HG03175 (cell line): ENCODE measurements at regions not wholly inside any gene's neighbourhood (a gene's known extent, or its start where the extent isn't known, plus 50 kb on each side); places are given as distances from the start of the nearest gene placed in this dataset.

Source experiments
- ATAC-seq: cut with Tn5 transposase; IDR thresholded peaks from one replicate; pipeline ENCODE4 v1.9.1; 2021; ENCODE audit warnings: mild to moderate bottlenecking, moderate library complexity; ENCODE audit not compliant: unreplicated experiment

DNA sequence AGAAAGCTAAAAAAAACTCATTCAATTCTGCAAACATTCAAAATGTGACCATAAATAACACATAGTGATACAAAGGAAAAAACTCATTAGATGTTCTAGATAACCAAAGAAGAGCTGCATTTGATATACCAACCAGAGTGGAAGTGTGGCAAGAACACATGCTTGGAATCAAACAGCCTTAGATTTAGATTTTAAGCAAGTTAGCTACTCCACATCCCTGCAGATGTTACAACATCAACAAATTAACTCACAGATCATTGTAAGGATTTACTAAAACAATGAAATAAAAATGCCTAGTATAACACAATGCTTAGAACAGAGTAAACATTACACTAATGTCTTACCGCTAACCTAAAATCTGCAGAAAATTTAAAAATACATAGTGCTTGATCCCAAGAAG lies 114.0 kb upstream of the AKIP1 start:
- ATAC-seq: no peak

DNA sequence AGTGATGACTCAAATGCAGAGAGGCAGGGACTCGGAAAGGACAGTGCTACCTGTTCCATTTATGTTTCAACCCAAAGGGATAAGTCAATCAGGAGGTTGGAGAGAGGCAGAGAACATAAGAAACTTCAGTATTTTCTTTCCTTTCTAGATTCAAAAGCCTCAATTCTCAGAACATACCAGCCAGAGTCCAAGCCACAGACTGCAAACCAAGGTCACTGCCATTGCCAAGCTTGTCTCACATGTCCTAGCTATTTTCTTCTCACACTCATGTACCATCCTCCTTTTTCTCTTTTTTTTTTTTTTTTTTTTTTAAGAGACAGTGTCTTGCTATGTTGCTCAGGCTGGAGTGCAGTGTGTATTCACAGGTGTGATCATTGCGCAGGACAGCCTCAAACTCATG lies 111.7 kb upstream of the AKIP1 start:
- ATAC-seq: no peak

DNA sequence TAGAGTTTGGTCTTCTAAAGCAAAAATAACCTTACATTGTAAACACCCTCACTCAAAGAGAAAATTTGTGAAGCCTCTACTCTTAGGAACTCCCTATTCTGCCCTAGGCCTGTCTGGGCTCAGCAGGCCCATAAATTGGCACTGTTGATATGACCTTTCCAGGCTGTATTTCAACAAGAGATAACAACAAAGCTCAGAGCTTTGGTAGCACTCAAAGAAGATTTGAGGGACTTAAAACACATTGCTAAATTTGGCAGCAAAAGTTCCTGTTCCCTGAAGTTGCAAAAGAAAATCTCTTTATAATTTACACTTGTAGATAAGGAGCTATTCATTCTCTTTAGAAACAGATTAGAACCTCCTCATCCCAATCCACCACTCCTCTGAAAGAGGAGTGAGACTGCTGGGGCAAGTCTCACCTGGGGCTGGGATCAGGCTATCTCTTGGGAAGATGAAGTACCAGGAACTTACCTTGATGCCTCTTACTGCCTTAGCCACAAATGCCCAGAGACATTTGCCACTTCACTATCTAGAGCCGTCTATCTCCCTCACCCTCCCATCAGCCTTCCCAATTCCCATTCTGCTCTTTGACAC lies 110.4 kb upstream of the AKIP1 start:
- no peak for ATAC-seq

DNA sequence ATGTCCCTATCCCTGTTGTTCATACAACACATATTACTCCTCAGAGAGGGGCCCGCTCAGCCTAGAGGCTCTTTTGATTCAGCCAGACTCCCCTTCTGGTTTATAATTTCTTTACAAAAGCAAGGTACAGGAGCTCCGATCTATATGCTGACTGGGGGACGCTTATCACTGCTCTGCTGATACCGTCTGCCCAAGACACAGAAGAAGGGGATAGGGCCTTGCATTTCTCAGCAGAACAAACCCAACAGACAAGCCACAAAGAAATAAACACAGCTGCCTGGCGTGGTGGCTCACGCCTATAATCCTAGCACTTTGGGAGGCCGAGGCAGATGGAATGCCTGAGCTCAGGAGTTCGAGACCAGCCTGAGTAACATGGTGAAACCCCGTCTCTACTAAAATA lies 109.9 kb upstream of the AKIP1 start:
- ATAC-seq: no peak

DNA sequence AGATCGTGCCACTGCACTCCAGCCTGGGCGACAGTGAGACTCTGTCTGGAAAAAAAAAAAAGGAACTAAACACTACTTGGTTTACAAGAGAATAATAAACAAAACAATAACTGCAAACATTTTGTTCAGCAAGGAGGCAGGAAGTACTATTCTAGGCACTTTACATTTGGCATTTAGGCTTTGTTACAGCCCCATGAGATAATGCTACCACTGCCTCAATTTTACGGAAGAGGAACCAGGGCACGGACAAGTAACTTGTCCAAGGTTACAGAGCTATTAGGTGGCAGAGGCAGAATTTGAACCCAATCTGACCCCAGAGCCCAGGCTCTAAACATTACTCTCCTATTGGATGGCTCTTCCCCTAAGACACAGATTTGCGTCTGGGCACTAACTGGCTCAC lies 108.7 kb upstream of the AKIP1 start:
- ATAC-seq: no peak

DNA sequence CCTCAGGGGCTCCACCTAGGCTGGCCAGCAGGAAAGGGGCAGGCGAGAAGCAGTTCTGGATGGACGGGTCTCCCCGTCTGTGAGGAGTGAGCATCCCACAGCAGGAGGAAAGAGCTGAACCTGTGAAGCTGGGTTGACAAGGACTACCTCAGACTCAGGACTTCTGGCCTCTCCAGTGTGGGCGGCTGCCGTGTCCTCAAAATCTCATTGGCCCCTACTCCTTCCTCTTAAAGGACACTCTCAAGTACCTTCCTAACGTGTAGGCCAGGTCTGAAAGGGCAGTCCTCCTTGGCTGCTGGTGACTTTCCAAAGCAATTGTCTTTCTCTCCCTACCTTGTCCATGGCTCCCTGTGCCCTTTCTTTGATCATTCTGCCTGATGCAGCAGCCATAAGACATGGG lies 107.0 kb upstream of the AKIP1 start:
- no peak for ATAC-seq

DNA sequence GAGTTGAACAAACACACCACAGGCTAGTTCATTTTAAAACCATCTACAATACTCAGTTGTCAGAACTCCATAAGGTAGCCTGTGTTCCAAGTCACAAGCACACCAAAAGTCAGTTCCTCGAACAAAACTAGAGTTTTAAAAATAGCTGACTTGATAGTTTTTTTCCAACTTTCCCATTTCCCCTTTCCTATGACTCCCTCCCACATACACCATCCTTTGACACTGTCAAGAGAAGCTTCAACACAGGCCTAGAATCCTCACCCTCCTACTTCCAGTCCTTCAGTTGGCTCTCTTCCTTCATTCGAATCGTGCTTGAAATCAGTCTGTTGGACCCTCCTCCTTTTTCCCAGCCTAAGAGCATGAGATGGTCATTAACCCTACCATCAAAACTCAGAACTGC lies 105.7 kb upstream of the AKIP1 start:
- ATAC-seq: no peak

DNA sequence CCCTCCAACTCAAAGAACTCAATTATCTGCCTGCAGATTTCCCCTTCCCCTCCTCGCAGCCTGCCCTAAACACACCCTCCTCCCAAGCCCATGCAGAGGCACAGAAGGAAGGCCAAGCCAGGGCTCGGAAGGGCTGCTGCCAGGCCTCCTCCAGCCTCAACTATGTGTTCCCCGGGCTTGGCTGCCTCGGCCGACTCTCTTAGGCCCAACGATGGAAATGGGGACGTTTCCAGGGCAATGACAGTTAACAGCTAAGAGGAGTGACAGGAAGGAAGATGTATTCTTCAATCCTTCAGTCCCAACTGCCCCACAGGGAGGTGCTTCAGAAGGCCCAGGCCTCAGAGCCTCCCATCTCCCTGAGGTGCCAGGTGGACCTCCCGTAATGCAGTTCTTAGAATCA lies 104.0 kb upstream of the AKIP1 start:
- ATAC-seq: no peak

DNA sequence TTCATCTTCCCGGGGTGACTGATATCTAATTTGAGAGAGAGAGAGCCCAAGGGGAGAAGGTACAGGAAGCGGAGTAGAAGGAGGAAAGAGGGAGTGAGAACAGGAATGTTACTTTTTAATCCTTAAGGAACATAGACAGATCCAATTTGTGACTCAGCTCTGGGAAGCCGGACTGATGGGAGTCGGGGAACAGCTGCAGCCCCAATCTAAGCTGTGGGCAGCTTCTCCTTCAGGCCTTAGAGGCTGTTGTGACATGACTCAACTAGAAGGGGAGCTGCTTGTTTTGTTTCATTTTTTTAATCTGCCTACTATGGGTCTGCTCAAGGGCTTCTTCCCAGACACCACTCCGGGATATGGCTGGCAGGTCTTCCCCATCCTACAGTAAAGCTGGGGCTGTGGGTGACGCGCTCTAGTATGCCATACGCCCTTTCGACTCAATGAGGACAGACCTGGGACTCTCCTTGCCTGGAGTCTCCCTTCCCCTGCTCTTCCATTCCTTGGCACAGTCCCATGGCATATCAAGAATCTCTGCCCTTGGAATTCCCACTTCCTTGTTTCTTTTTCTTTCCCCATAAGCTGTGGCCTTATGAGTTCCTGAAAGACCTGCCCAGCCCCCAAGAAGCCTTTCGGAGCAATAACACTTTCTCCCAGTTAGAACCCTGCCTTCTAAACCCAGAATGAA lies 103.3 kb upstream of the AKIP1 start:
- ATAC-seq: no peak

DNA sequence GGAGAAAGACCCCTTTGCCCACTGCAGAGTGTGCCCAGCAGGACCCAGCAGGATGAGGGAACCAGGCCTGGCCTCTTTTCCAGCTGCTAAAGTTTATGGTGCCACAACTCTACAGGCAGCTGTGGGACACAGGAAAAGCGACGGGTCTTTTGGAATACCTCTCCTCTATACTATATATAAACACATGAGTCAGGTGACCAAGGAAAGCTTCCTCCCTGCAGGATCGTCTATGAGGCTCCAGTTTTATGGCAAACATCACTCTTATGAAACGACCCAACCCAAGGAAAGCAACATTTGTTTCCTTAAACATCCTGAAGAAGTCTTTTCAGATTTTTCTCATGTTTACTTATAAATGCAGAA lies 102.8 kb upstream of the AKIP1 start:
- ATAC-seq: no peak

DNA sequence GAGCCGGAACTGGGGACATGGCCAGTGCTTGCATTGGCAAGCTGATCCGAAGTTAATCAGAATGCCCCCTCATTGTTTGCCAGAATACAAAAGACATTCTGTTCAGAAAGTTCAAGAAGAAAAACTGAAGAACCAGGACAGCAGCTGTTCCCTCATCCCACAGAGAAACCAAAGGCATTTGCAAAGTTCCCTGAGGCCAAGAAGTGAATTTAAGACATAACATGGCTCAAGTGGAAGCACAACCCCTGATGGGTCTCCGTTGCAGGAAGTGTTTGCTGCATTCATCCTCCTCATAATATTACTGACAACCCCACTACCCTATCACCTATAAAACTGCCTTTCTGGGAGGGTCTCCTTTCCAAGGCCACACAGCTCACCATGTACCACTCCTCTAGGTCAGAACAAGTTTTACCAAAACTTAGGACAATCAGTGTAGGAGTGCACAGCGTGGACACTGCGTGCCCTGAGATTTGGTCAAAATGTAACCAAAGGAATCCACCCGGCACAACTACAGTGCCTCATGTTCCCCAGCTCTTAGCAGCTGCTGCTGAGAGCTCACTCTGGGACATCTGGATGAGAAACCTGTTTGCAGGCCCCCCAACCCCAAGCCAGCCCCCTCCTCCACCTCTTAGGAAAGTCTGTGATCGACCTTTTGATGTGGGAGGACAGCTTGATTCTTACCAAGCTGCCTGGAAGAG lies 101.6 kb upstream of the AKIP1 start:
- no peak for ATAC-seq

DNA sequence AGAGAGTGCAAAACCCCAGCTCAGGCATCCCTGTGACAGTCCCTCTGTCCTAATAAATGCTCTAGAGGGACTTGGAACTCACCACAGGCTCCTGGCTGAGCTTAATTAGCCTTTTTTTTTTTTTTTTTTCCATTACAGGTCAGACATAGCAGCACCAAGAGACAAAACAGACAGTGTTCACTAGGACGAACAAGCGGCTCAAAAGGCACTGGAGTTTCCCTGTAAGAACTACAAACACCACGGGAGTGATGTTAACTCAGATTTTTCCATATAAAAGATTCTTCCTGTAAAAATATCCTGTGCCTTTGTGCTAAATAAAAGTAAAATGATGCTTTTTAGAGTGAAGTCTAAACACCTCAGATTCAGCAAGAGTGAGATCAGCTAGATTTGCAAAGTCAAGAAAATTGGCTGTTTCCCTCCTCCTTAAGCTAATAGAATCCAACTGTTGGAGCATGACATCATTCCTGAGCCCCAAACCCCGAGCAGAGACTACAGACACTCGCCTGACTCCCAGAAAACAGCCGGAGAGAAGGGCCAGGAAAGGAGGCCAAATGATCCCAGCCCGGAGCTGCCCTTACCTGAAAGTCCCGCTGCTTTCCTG lies 101.0 kb upstream of the AKIP1 start:
- ATAC-seq: no peak

DNA sequence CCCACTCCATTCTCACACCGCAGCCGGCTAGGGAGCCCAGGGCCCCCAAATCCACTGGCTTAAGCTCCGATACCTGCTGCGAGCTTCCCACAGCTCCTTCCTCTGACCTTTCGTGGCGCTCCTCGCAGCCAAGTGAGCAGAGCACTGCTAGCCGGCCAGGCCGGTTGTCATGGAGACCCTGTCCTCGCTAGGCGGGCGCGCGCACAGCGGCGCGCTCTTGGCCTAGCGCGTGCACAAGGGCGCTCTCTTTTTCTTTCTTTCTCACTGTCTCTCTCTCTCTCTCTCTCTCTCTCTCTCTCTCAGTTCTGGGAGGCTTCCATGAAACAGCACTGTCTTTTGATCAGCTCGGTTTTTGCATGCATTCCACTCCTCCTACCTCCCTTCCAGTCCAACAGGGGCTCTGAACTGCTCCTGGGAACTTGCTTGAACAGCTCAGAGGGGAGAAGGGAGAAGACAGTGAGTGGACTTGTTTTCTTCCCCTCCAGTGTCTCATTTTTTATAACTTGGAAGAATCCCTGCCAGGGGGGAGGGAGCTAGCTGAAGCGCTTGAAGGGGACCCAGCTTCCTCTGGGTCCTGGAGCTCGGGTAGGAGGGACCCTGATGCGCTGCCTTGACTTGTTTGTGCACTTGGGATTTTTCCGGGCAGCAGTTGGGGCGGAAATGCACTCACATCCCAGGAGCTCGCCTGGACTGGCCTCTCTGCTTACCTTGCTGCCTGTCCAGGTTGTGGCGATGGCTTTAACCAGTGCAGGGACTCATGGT lies 100.3 kb upstream of the AKIP1 start:
- no peak for ATAC-seq

DNA sequence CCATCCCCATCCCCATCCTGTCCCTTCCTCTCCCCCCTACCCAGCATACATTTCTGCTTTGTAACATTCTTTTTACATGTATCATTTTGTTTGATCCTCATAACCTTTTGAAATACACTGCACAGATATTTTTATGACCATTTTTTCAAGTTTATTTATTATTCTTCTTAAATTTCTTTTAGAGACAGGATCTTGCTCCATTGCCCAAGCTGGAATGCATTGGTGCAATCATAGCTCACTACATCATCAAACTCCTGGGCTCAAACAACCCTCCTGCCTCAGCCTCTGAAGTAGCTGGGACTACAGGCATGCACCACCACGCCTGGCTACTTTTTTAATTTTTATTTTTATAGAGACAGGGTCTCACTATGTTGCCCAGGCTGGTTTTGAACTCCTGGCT lies 99.4 kb upstream of the AKIP1 start:
- no peak for ATAC-seq

DNA sequence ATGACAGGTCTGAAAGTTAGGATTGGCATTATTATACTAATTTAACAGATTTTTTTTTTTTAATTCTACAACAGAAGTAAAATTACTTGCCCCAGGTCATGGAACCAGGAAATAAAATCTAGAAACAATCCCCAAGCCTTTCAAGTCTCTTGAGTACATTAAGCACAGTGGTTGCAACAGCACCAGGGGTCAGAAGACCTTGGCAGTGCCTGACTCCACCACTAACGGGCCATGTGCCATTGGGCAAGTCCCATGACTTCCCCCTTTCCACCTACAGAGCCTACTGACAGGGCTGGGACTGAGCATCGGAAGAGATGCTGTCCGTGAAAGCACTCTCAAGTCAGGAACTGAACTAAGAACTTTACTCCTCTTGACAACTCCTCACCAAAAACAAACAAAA lies 98.6 kb upstream of the AKIP1 start:
- ATAC-seq: no peak

DNA sequence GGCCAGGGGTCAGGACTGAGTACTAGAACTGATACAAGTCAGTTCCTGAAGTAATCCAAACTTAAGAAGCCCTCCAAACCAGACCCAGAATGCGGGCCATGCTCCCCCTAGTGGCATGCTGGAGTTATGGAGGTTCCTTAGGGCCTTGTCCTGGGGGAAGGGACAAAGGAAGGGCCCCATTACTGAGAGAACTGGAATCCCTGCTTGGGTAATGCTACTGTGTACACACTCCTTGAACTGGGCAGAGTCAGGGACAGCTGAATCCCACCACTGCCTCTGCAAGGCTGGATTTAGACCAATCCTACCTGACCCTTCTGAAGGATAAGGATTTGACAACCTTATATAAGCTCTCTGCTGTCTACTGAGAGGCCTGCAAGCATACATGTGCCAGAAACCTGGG lies 97.3 kb upstream of the AKIP1 start:
- ATAC-seq: peak; percentile 72

DNA sequence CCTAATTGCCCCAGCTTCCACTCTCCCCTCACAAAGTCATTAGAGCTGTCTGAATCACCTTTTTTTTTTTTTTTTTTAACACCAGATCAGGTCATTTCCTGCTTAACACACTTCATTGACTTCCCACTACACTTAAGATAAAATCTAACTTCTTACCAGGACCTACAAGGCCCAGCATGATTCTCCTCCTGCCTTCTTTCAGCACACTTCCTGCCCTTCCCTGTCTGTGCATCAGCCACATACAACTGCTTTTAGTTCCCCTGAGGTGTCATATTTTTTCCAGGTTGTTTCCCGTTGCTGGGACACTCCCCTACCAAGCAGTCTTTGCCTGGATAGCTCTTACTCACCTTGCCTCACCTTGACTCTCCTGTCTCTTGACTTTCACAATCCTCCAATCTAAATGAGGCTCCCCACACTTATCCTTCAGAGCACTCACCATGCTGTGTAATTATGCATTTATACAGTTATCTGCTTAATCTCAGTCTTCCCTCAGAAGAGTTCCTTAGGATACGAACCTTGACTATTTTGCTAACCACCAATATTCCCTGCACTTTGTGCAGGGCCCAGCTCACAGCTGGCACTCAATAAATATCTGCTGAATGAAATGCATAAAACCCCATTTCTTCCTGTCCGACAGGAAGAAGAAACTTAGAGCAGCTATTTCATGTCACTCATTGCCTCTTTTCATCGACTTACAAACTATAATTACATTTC lies 96.6 kb upstream of the AKIP1 start:
- ATAC-seq: no peak

DNA sequence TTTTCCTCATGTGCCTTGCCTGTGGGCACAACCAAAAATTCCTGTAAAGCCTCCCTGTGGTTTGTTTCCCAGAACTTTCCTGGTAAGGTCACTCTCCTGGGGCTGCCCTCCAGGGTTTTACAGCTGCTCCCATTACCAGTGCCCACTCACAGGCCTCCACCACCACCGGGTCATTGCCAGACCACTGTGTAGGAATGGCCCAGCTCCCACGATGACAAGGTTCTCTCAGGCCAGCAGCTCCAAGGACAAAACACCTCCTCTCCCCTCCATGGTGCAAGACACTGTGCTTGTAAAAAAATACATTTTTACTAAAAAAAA lies 96.1 kb upstream of the AKIP1 start:
- ATAC-seq: no peak

DNA sequence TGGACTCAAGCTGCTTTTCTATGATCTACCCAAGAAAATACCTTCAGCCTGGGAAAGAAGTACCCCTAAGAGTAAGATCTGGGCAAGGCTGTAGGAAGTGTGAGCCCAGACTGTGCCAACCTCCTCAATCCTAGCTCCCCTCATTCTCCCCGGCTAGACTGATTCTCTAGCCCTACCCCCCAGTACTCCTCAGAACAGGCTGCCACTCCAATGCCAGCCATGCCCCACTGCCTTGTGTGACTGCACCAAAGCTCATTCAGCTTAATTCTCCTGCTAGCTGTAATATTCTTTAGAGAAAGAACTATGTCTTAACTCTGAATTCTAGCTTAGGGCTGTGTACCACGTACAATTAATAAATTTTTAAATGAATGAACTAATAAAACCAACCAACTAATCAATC lies 92.6 kb upstream of the AKIP1 start:
- no peak for ATAC-seq

DNA sequence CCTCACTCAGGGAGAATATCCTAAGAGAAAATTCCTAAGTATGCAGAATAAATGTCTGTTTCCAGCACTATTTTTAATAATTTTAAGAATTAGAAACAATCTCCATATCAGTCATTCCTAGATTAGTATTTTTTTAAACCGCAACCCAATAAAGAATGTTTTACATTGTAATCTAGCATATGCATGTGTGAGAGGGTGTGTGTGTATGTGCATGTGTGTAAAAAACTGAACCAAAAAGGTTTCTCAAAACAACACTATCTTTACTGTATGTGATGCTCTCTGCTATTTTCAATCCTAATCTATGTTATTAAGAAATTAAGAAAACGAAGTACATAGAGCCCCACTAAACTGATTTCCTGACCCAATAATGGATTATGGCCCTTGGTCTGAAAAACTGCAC lies 90.6 kb upstream of the AKIP1 start:
- ATAC-seq: no peak

DNA sequence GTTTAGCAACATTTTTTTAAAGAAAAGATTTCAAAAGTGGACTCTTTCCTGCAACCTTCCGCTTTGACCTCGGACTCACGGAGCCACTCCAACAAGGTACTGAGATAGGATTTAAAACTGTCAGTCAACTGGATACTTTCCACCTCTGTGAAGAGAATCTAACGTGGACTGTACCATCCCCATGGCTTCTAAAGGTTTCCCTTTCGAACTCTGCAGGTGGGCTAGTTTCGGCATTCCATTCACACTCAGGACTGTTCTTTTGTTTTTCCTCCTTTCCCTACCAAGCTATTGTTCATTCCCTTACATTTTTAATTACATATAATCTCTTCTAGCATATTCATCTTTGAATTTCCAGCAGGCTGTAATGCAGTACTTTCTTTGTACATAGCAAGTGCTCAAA lies 88.5 kb upstream of the AKIP1 start:
- ATAC-seq: no peak
